K562 (cell line): ENCODE measurements at regions not wholly inside any gene's neighbourhood (a gene's known extent, or its start where the extent isn't known, plus 50 kb on each side); places are given as distances from the start of the nearest gene placed in this dataset.

Experiments
- ATAC-seq: fragments of 200-7000 bp; cut with Tn5 transposase; 3 replicates; pipeline ENCODE4 v1.9.1; 2020; ENCODE audit warnings: moderate library complexity
- BruUV-seq: library from RNA; stranded (reverse); fragments of 400-500 nt; replicated peaks from 2 replicates; lab custom pipeline; 2021; lab: Mats Ljungman, UMichigan
- CTCF ChIA-PET: fragments of 300-600 bp; formaldehyde crosslinking; extraction: SDS; loops from one replicate; lab custom pipeline; 2021; ENCODE audit warnings: low intra/inter-chr PET ratio; lab: Yijun Ruan, JAX
- POLR2A ChIA-PET: fragments of 300-600, 350-650 bp; sonication (Branson Sonifier 250); formaldehyde crosslinking; extraction: SDS; loops from one replicate; lab custom pipeline; 2021; ENCODE audit warnings: antibody characterized with exemption, inconsistent platforms; lab: Yijun Ruan, JAX
- DNase-seq, 4 experiments: peaks; one replicate each; pipeline versions ENCODE4 v3.0.0 to v3.0.0-alpha.2; 2011 to 2018; ENCODE audit warnings: low spot score in 3 of 4, mixed read lengths in 3 of 4; ENCODE audit errors: extremely low read depth in 1 of 4
- FAIRE-seq: peaks from 2 replicates; lab custom pipeline; 2011; peaks lifted over from hg19 to GRCh38; lab: Jason Lieb, UNC
- H2AFZ ChIP-seq: 2 replicates; pipeline ENCODE4 v1.6.0; 2011; ENCODE audit warnings: low read depth, low read length, control low read depth, inconsistent platforms
- H3K27ac ChIP-seq: fragments of 200-600 bp; 3 replicates; pipeline ENCODE4 v1.8.0; 2011; ENCODE audit warnings: low read depth, mild to moderate bottlenecking, control low read depth, inconsistent platforms, low read length, moderate library complexity, mixed read lengths; ENCODE audit errors: extremely low read depth
- H3K27me3 ChIP-seq, 2 experiments: fragments of 300-600 bp in 1 of 2; 2 replicates in 1 of 2; 3 replicates in 1 of 2; pipeline versions ENCODE4 v1.6.0 to v1.8.0; 2011; ENCODE audit warnings: inconsistent platforms in 2 of 2, low read length in 2 of 2, mild to moderate bottlenecking in 1 of 2, mixed read lengths in 1 of 2, moderate library complexity in 1 of 2; ENCODE audit not compliant: control insufficient read depth in 2 of 2, insufficient read depth in 2 of 2
- H3K36me3 ChIP-seq: fragments of 300-600 bp; 3 replicates; pipeline ENCODE4 v1.8.0; 2011; ENCODE audit warnings: mild to moderate bottlenecking, low read length, inconsistent platforms; ENCODE audit not compliant: control insufficient read depth, insufficient read depth
- H3K4me1 ChIP-seq, 2 experiments: fragments of 200-600 bp in 1 of 2; replicated peaks in 1 of 2; 2 replicates in 1 of 2; 3 replicates in 1 of 2; pipeline versions ENCODE4 v1.5.1 to v1.8.0; 2011; ENCODE audit warnings: inconsistent platforms in 2 of 2, low read length in 2 of 2, mild to moderate bottlenecking in 1 of 2, mixed read lengths in 1 of 2, moderate library complexity in 1 of 2; ENCODE audit not compliant: control insufficient read depth in 2 of 2, insufficient read depth in 2 of 2
- H3K4me2 ChIP-seq: 2 replicates; pipeline ENCODE4 v1.6.1; 2011; ENCODE audit warnings: low read length, control low read depth, inconsistent platforms, mixed read lengths; ENCODE audit not compliant: insufficient read depth
- H3K4me3 ChIP-seq: fragments of 200-600 bp; sonication (generic), shearing (Covaris generic); 2 replicates; pipeline ENCODE4 v1.5.1; 2016; ENCODE audit warnings: control low read depth, inconsistent platforms
- H3K79me2 ChIP-seq: fragments of 200-600 bp; 3 replicates; pipeline ENCODE4 v1.8.0; 2011; ENCODE audit warnings: low read length, inconsistent platforms; ENCODE audit not compliant: control insufficient read depth, insufficient read depth
- H3K9ac ChIP-seq, 2 experiments: 2 replicates each; pipeline versions ENCODE4 v1.6.0 to v1.6.1; 2011; ENCODE audit warnings: low read depth in 2 of 2, low read length in 2 of 2, control low read depth in 1 of 2, inconsistent platforms in 1 of 2, mild to moderate bottlenecking in 1 of 2, mixed read lengths in 1 of 2; ENCODE audit not compliant: insufficient read depth in 1 of 2
- H3K9me1 ChIP-seq: one replicate; pipeline ENCODE4 v1.6.0; 2011; ENCODE audit warnings: inconsistent platforms, mild to moderate bottlenecking, low read length, moderate library complexity; ENCODE audit not compliant: control insufficient read depth, insufficient read depth
- H3K9me3 ChIP-seq: replicated peaks from 2 replicates; pipeline ENCODE4 v1.5.1; 2011; ENCODE audit warnings: low read depth, low read length, inconsistent platforms; ENCODE audit not compliant: control insufficient read depth, insufficient read depth
- H4K20me1 ChIP-seq: replicated peaks from 2 replicates; pipeline ENCODE4 v1.6.1; 2011; ENCODE audit warnings: low read length, inconsistent platforms, mixed read lengths; ENCODE audit not compliant: control insufficient read depth, insufficient read depth
- CBFB ChIP-seq: sonication (generic); formaldehyde crosslinking; IDR thresholded peaks from 2 replicates; pipeline ENCODE4 v1.4.0; 2020; ENCODE audit warnings: mild to moderate bottlenecking, missing genetic modification reagents
- CCAR2 ChIP-seq: fragments of 200-400 bp; formaldehyde crosslinking; IDR thresholded peaks from 2 replicates; pipeline ENCODE4 v1.6.1; 2017; ENCODE audit warnings: mild to moderate bottlenecking, low read depth, low read length
- NCOA6 ChIP-seq: fragments of 450-650 bp; IDR thresholded peaks from 2 replicates; pipeline ENCODE4 v1.6.1; 2017; ENCODE audit warnings: mild to moderate bottlenecking
- RBBP5 ChIP-seq: fragments of 200-600 bp; sonication (generic); IDR thresholded peaks from 2 replicates; pipeline ENCODE4 v1.6.1; 2012; ENCODE audit warnings: borderline replicate concordance, mild to moderate bottlenecking, low read length, control low read depth, inconsistent platforms; ENCODE audit not compliant: insufficient read depth, poor library complexity, severe bottlenecking
- RFX1 ChIP-seq: fragments of 450-650 bp; IDR thresholded peaks from 2 replicates; pipeline ENCODE4 v1.6.1; 2016; ENCODE audit warnings: mild to moderate bottlenecking, moderate library complexity
- SMC3 ChIP-seq: conservative IDR thresholded peaks from 2 replicates; pipeline ENCODE4 v1.6.1; 2011; ENCODE audit warnings: low read depth, low read length, improper control_type of control experiment; ENCODE audit not compliant: insufficient read depth
- SP1 ChIP-seq: sonication (generic); formaldehyde crosslinking; IDR thresholded peaks from 2 replicates; pipeline ENCODE4 v1.8.1; 2022; ENCODE audit warnings: mild to moderate bottlenecking, missing genetic modification reagents
- TAF7 ChIP-seq: fragments of 450-650 bp; IDR thresholded peaks from 2 replicates; pipeline ENCODE4 v1.6.1; 2016; ENCODE audit warnings: missing genetic modification characterization, missing compliant biosample characterization
- ZNF212 ChIP-seq: fragments of 450-650 bp; formaldehyde crosslinking; IDR thresholded peaks from 2 replicates; pipeline ENCODE4 v1.4.0; 2020; ENCODE audit warnings: mild to moderate bottlenecking
- WGBS: fragments of 100-300 bp; shearing (Covaris generic); methylation state at CpG from one replicate; pipeline ENCODE4 v1.1.6; 2016; ENCODE audit warnings: low coverage, mixed read lengths; ENCODE audit not compliant: insufficient coverage; ENCODE audit errors: missing lambda C conversion rate; 5-methylcytosine and 5-hydroxymethylcytosine counted together
- in situ Hi-C: fragments of 300-500 bp; cut with MboI; formaldehyde crosslinking; loops from 4 replicates; pipeline ENCODE4 v1.15.0; 2018; ENCODE audit warnings: inconsistent platforms, mixed read lengths
- intact Hi-C: fragments of 100-400 bp; cut with micrococcal nuclease; formaldehyde crosslinking; loops from 2 replicates; pipeline ENCODE4 v1.14.2; 2022
- TF ChIP-seq, protein P1 (sequence below): sonication (generic); formaldehyde crosslinking; IDR thresholded peaks from 2 replicates; pipeline ENCODE4 v1.8.0; 2022; ENCODE audit warnings: mild to moderate bottlenecking, low read depth, missing genetic modification reagents
- TF ChIP-seq, protein P2 (sequence below): fragments of 250-450 bp; sonication (Bioruptor Pico); IDR thresholded peaks from 2 replicates; pipeline ENCODE4 v1.8.0; 2021; ENCODE audit warnings: mild to moderate bottlenecking, moderate library complexity
- TF ChIP-seq, protein P3 (sequence below): sonication (generic); formaldehyde crosslinking; IDR thresholded peaks from 2 replicates; pipeline ENCODE4 v1.4.0; 2020; ENCODE audit warnings: mild to moderate bottlenecking, missing genetic modification reagents

DNA sequence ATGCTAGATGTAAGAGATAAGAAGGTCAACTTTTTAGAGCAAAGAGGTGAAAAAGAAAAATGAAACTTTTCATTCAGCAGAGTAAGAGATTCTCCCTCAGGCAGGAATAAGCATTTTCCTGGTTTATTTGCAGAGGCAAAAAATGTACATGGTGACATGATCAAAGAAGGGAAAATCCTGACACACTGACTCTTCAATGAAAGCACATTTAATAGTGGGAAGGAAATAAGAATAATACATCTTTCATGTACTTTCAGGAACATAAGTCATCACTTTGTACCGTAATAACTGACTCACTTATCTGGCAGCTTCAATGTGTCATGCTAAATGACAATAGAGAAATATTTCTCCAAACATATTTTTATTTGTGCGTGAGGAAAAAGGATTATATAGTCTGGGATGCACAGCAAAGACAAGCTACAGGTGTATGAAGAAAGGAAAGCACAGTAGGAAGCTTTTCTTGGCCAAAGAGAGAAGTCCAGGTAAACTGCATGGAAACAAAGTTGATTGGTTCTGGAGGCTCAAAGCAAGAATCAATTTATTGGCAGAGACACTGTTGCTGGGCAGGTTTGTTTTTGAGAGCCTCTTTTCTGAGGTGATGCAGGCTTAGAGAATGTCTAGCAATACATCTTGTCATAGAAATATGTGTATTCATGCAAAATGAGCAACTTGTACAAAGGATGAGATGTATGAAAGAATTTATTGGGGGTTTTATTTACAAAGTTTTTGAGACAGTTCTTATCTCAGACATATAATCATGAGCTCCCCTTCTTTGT lies 1409.0 kb downstream of the PLA2G4A start:
- WGBS, result 5% methylated on average over 2 of the region's 2 CpGs
- no peak for DNase-seq
- ChIA-PET POLR2A (no interaction called here), CTCF (no interaction called here)
- in situ Hi-C loops (no loop called here), intact Hi-C loops (no loop called here)
- H3K9ac ChIP-seq, result no peak overlapping the region
- no peaks in the 10 kb centered on the region for H4K20me1 ChIP-seq
- no TSS peak for BruUV-seq
- H3K4me2 ChIP-seq, result no peak overlapping the region
- FAIRE-seq, result no peak
- H3K9me1 ChIP-seq, result no peaks in the 10 kb centered on the region
- no peaks in the 10 kb centered on the region for H3K79me2 ChIP-seq
- no peaks in the 10 kb centered on the region for H3K27me3 ChIP-seq
- ATAC-seq, result no peak
- H3K9me3 ChIP-seq, result 0 out of 2 replicates have a peak, but pooled peaks cover 2% of the 10 kb centered on the region
- no peak for TF ChIP-seq RFX1
- TF ChIP-seq, protein P1, sequence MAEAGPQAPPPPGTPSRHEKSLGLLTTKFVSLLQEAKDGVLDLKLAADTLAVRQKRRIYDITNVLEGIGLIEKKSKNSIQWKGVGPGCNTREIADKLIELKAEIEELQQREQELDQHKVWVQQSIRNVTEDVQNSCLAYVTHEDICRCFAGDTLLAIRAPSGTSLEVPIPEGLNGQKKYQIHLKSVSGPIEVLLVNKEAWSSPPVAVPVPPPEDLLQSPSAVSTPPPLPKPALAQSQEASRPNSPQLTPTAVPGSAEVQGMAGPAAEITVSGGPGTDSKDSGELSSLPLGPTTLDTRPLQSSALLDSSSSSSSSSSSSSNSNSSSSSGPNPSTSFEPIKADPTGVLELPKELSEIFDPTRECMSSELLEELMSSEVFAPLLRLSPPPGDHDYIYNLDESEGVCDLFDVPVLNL (CRISPR knock-in tag), result no peak
- no peak for TF ChIP-seq SMC3
- no peak for TF ChIP-seq CBFB
- TF ChIP-seq, protein P2, sequence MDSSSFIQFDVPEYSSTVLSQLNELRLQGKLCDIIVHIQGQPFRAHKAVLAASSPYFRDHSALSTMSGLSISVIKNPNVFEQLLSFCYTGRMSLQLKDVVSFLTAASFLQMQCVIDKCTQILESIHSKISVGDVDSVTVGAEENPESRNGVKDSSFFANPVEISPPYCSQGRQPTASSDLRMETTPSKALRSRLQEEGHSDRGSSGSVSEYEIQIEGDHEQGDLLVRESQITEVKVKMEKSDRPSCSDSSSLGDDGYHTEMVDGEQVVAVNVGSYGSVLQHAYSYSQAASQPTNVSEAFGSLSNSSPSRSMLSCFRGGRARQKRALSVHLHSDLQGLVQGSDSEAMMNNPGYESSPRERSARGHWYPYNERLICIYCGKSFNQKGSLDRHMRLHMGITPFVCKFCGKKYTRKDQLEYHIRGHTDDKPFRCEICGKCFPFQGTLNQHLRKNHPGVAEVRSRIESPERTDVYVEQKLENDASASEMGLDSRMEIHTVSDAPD (CRISPR knock-in tag), result no peak
- TF ChIP-seq CCAR2, result no peak
- no peak for TF ChIP-seq RBBP5
- no peak for TF ChIP-seq ZNF212 (CRISPR knock-in tag)
- no peak for TF ChIP-seq TAF7 (tag)
- TF ChIP-seq NCOA6, result no peak
- no peak for TF ChIP-seq SP1 (CRISPR knock-in tag)
- TF ChIP-seq, protein P3, sequence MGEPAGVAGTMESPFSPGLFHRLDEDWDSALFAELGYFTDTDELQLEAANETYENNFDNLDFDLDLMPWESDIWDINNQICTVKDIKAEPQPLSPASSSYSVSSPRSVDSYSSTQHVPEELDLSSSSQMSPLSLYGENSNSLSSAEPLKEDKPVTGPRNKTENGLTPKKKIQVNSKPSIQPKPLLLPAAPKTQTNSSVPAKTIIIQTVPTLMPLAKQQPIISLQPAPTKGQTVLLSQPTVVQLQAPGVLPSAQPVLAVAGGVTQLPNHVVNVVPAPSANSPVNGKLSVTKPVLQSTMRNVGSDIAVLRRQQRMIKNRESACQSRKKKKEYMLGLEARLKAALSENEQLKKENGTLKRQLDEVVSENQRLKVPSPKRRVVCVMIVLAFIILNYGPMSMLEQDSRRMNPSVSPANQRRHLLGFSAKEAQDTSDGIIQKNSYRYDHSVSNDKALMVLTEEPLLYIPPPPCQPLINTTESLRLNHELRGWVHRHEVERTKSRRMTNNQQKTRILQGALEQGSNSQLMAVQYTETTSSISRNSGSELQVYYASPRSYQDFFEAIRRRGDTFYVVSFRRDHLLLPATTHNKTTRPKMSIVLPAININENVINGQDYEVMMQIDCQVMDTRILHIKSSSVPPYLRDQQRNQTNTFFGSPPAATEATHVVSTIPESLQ (CRISPR knock-in tag), result no peak
- H3K36me3 ChIP-seq, result no peaks in the 10 kb centered on the region
- H3K4me1 ChIP-seq, result no peaks in the 10 kb centered on the region
- no peak overlapping the region for H3K27ac ChIP-seq
- H3K4me3 ChIP-seq, result no peak overlapping the region
- H2AFZ ChIP-seq, result no peak overlapping the region
